OCI-LY7 (cell line): ENCODE measurements at regions not wholly inside any gene's neighbourhood (a gene's known extent, or its start where the extent isn't known, plus 50 kb on each side); places are given as distances from the start of the nearest gene placed in this dataset.

Source experiments
- BruUV-seq: library from RNA; stranded (reverse); fragments of 400-500 nt; replicated peaks from 2 replicates; lab custom pipeline; 2021; lab: Mats Ljungman, UMichigan
- CTCF ChIA-PET: fragments of 300-600 bp; sonication (Branson Sonifier 250); formaldehyde crosslinking; loops from one replicate; lab custom pipeline; 2022; ENCODE audit warnings: antibody characterized with exemption; ENCODE audit not compliant: unreplicated experiment; lab: Charles Lee
- POLR2A ChIA-PET: fragments of 300-600 bp; sonication (Branson Sonifier 250); formaldehyde crosslinking; loops from one replicate; lab custom pipeline; 2022; ENCODE audit warnings: antibody characterized with exemption; lab: Charles Lee
- DNase-seq: peaks from one replicate; pipeline ENCODE4 v3.0.0-alpha.2; 2015; ENCODE audit warnings: low spot score
- H2AFZ ChIP-seq: fragments of 200-600 bp; sonication (generic), shearing (Covaris generic); 2 replicates; pipeline ENCODE4 v1.6.1; 2014; ENCODE audit warnings: mild to moderate bottlenecking, antibody characterized with exemption, low read length, moderate library complexity
- H3K27ac ChIP-seq: fragments of 200-600 bp; sonication (generic); 2 replicates; pipeline ENCODE4 v1.5.1; 2014; ENCODE audit warnings: mixed run types, low read depth, mild to moderate bottlenecking, moderate library complexity, low read length, inconsistent platforms; ENCODE audit not compliant: poor library complexity, severe bottlenecking
- H3K36me3 ChIP-seq: fragments of 200-600 bp; sonication (generic); 2 replicates; pipeline ENCODE4 v1.6.1; 2014; ENCODE audit warnings: mild to moderate bottlenecking, antibody characterized with exemption, low read length, moderate library complexity, mixed read lengths; ENCODE audit not compliant: insufficient read depth
- H3K4me1 ChIP-seq: fragments of 200-600 bp; sonication (generic); 2 replicates; pipeline ENCODE4 v1.5.1; 2014; ENCODE audit warnings: mild to moderate bottlenecking, low read length; ENCODE audit not compliant: insufficient read depth, poor library complexity, severe bottlenecking
- H3K4me2 ChIP-seq: fragments of 200-600 bp; sonication (generic); 2 replicates; pipeline ENCODE4 v1.6.1; 2014; ENCODE audit warnings: mild to moderate bottlenecking, low read length
- H3K4me3 ChIP-seq: fragments of 200-600 bp; sonication (generic); 2 replicates; pipeline ENCODE4 v1.5.1; 2014; ENCODE audit warnings: mild to moderate bottlenecking, low read depth, low read length; ENCODE audit not compliant: poor library complexity, severe bottlenecking
- H3K79me2 ChIP-seq: fragments of 200-600 bp; sonication (generic); 2 replicates; pipeline ENCODE4 v1.6.1; 2016; ENCODE audit warnings: low read depth, mild to moderate bottlenecking, low read length, moderate library complexity, mixed read lengths; ENCODE audit not compliant: insufficient read depth
- H3K9me2 ChIP-seq: fragments of 200-600 bp; sonication (generic); 2 replicates; pipeline ENCODE4 v1.6.1; 2016; ENCODE audit warnings: mild to moderate bottlenecking, low read length, mixed read lengths; ENCODE audit not compliant: insufficient read depth
- H3K9me3 ChIP-seq: fragments of 200-600 bp; sonication (generic); 2 replicates; pipeline ENCODE4 v1.6.1; 2014; ENCODE audit warnings: mild to moderate bottlenecking, mixed run types, low read length, mixed read lengths
- H4K20me1 ChIP-seq: fragments of 200-600 bp; sonication (generic); 2 replicates; pipeline ENCODE4 v1.6.1; 2014; ENCODE audit warnings: mild to moderate bottlenecking, antibody characterized with exemption, low read length, moderate library complexity, mixed read lengths; ENCODE audit not compliant: insufficient read depth
- EZH2phosphoT487 ChIP-seq: fragments of 200-600 bp; sonication (generic); IDR thresholded peaks from 2 replicates; pipeline ENCODE4 v1.6.1; 2018; ENCODE audit warnings: low read depth, borderline replicate concordance, mild to moderate bottlenecking, mixed run types, antibody characterized with exemption, low read length, moderate library complexity, mixed read lengths
- intact Hi-C: fragments of 100-400 bp; cut with micrococcal nuclease; formaldehyde crosslinking; loops from one replicate; pipeline ENCODE4 v1.10.0; 2022; ENCODE audit not compliant: unreplicated experiment
- TF ChIP-seq, protein P1 (sequence below): fragments of 200-600 bp; sonication (generic); conservative IDR thresholded peaks from 2 replicates; pipeline ENCODE4 v1.5.1; 2014; ENCODE audit warnings: mild to moderate bottlenecking, antibody characterized with exemption, low read length, moderate library complexity, mixed read lengths

GRCh38 chr7:86209036-86209435 lies 434.7 kb upstream of the GRM3 start:
- no TSS peak for BruUV-seq
- intact Hi-C loops: no loop called here
- no peaks in the 10 kb centered on the region for H3K9me3 ChIP-seq
- H3K9me2 ChIP-seq: no peaks in the 10 kb centered on the region
- no peak overlapping the region for H3K27ac ChIP-seq
- H3K36me3 ChIP-seq: no peaks in the 10 kb centered on the region
- no peaks in the 10 kb centered on the region for H3K4me1 ChIP-seq
- H3K4me3 ChIP-seq: no peak overlapping the region
- no peak for TF ChIP-seq EZH2phosphoT487
- TF ChIP-seq, protein P1, sequence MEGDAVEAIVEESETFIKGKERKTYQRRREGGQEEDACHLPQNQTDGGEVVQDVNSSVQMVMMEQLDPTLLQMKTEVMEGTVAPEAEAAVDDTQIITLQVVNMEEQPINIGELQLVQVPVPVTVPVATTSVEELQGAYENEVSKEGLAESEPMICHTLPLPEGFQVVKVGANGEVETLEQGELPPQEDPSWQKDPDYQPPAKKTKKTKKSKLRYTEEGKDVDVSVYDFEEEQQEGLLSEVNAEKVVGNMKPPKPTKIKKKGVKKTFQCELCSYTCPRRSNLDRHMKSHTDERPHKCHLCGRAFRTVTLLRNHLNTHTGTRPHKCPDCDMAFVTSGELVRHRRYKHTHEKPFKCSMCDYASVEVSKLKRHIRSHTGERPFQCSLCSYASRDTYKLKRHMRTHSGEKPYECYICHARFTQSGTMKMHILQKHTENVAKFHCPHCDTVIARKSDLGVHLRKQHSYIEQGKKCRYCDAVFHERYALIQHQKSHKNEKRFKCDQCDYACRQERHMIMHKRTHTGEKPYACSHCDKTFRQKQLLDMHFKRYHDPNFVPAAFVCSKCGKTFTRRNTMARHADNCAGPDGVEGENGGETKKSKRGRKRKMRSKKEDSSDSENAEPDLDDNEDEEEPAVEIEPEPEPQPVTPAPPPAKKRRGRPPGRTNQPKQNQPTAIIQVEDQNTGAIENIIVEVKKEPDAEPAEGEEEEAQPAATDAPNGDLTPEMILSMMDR: no peak
- ChIA-PET CTCF (no interaction called here), POLR2A (interaction anchor here (2.3 kb wide), 1 partner anchor 13 kb away, joined by 9 read pairs; no protein-coding TSS in a partner anchor)
- H4K20me1 ChIP-seq: no peaks in the 10 kb centered on the region
- no peak overlapping the region for H3K4me2 ChIP-seq
- no peak overlapping the region; the same call in 1 of the 2 replicates for H2AFZ ChIP-seq
- H3K79me2 ChIP-seq: no peaks in the 10 kb centered on the region
- no peak for DNase-seq

DNA sequence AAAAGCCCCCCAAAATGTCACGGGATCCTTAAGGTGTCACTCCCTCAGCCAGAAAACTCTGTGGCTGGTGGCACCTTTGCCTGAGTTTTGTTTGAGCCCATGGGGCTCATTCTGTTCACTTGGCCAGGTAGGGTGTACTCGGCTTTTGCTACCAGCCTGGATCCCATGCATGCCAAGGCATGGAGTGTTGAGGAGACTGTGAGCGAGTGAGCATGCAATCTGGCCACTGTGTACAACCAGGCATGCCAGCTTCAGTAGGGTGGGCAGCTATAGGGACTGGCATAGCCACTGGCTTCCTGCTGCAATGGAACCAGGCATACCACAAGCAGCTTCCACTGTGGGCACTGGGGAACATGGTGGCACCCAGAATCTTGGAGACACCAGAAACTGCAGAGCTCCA lies 436.0 kb upstream of the GRM3 start:
- Histone ChIP-seq H3K36me3 (no peaks in the 10 kb centered on the region; the same call in 1 of the 2 replicates), H3K4me2 (no peak overlapping the region), H4K20me1 (no peaks in the 10 kb centered on the region), H3K9me2 (no peaks in the 10 kb centered on the region), H3K79me2 (no peaks in the 10 kb centered on the region), H3K27ac (no peak overlapping the region), H3K4me3 (no peak overlapping the region), H3K4me1 (no peaks in the 10 kb centered on the region), H2AFZ (no peak overlapping the region; the same call in 1 of the 2 replicates), H3K9me3 (peaks cover 5% of the 10 kb centered on the region)
- DNase-seq: no peak
- no peak for TF ChIP-seq EZH2phosphoT487
- TF ChIP-seq, protein P1: no peak
- POLR2A ChIA-PET: interaction anchor here (1.1 to 1.4 kb wide), 3 partner anchors 8 to 14 kb away, joined by 3 to 6 read pairs (median 4); no protein-coding TSS in a partner anchor
- intact Hi-C loops: no loop called here
- CTCF ChIA-PET: no interaction called here
- BruUV-seq: no TSS peak

- no peak for DNase-seq
- H3K9me3 ChIP-seq: peaks cover 28% of the 10 kb centered on the region
- H3K9me2 ChIP-seq: no peaks in the 10 kb centered on the region
- H2AFZ ChIP-seq: no peak overlapping the region
- BruUV-seq: no TSS peak
- H3K4me3 ChIP-seq: no peak overlapping the region
- POLR2A ChIA-PET: interaction anchor here (2.6 kb wide), 1 partner anchor 13 kb away, joined by 12 read pairs; no protein-coding TSS in a partner anchor
- intact Hi-C loops: no loop called here
- no peak overlapping the region for H3K4me2 ChIP-seq
- TF ChIP-seq, protein P1: no peak
- no peak for TF ChIP-seq EZH2phosphoT487
- CTCF ChIA-PET: no interaction called here
- no peaks in the 10 kb centered on the region; the same call in 1 of the 2 replicates for H3K36me3 ChIP-seq
- H4K20me1 ChIP-seq: no peaks in the 10 kb centered on the region
- no peak overlapping the region for H3K27ac ChIP-seq
- no peaks in the 10 kb centered on the region for H3K79me2 ChIP-seq
- H3K4me1 ChIP-seq: no peaks in the 10 kb centered on the region
Observed at GRCh38 chr7:86202833-86203232, 440.9 kb upstream of the GRM3 start.
